GM18873 (cell line): ENCODE measurements at regions not wholly inside any gene's neighbourhood (a gene's known extent, or its start where the extent isn't known, plus 50 kb on each side); places are given as distances from the start of the nearest gene placed in this dataset.

Experiments used
- ATAC-seq: cut with Tn5 transposase; IDR thresholded peaks from one replicate; pipeline ENCODE4 v1.9.1; 2021; ENCODE audit warnings: mild to moderate bottlenecking, moderate library complexity, moderate number of reproducible peaks; ENCODE audit not compliant: unreplicated experiment, low FRiP score

DNA sequence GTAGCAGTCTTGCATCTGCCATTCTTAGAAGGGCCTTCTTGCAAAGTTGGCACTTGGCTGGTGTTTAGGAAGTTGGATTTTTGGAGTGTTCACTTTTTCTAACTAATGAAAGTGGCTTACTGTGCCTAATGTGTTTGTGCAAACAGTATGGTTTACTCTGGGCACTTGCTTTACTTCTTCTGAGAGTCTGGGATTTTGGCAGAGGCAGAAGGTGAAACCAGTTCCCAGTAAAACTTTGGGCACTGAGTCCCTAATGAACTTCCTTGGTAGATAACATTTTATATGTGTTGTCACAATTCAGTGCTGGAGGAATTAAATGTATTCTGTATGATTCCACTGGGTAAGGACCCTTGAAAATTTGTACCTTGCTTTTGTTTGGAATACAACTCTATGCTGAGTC is 155.7 kb downstream of the FAM170A start:
- no peak for ATAC-seq

GRCh38 chr5:119789406-119790117 is 160.2 kb downstream of the FAM170A start:
- ATAC-seq, result no peak

- ATAC-seq, result no peak
Measured at GRCh38 chr5:119792161-119792799, 162.9 kb downstream of the FAM170A start.

DNA sequence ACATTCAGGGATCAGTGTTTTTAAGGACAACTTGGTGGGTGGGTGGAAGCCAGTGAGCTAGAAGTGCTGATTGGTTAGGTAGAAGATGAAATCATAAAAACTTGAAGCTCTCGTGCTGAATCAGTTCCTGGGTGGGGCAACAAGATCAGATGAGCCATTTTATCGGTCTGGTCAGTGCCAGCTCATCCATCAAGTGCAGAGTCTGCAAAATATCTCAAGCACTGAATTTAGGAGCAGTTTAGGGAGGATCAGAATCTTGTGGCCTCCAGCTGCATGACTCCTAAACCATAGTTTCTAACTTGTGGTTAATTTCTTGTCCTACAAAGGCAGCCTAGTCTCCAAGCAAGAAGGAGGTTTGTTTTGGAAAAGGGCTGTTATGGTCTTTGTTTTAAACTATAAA is 166.4 kb downstream of the FAM170A start:
- no peak for ATAC-seq

- ATAC-seq, result no peak
Measured at GRCh38 chr5:119801570-119801969, 172.2 kb downstream of the FAM170A start.

DNA sequence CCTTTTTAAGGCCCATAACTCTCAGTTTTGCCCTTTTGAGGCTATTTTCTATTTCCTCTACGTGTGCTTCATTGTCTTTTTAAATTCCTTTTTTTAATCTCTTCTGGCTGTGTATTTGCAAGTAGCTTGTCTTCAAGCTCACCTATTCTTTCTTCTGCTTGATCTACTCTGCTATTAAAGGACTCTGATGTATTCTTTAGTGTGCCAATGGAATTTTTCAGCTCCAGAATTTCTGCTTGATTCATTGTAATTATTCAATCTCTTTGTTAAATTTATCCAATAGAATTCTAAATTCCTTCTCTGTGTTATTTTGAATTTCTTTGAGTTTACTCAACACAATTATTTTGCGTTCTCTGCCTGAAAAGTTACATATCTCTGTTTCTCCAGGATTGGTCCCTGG is 178.7 kb downstream of the FAM170A start:
- no peak for ATAC-seq

DNA sequence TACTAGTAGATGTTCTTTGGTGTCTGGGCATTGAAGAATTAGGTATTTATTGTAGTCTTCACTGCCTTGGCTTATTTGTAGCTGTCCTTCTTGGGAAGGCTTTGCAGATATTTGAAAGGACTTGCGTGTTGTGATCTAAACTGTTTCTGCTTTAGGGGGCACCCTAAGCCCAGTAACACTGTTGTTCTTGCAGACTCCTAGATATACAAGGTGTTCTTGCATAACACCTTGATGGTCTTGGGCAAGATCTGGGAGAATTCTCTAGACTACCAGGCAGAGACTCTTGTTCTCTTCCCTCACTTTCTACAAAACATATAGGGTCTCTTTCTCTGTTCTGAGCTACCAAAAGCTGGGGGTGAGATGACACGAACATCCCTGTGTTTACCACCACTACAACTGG is 179.1 kb downstream of the FAM170A start:
- ATAC-seq, result no peak

DNA sequence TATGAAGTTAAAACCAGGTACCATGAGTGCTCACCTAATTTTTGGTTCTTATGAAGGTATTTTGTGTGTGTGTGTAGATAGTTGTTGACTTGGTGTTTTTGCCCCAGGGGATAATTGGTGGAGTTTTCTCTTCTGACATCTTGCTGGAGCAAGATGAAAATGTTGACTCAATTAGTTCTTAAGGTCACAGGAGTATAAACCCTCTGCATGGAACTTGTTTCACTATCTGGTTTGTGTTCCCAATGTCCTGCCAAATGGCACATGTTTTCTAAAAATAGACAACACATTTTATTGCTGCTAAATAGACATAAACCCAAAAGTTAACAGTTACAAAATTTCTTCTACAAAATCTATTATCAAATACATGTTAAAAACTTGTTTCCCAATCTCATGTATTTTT is 180.9 kb downstream of the FAM170A start:
- ATAC-seq, result no peak

GRCh38 chr5:119811458-119811857 is 182.1 kb downstream of the FAM170A start:
- ATAC-seq, result no peak

GRCh38 chr5:119814655-119815054 is 185.3 kb downstream of the FAM170A start:
- no peak for ATAC-seq

DNA sequence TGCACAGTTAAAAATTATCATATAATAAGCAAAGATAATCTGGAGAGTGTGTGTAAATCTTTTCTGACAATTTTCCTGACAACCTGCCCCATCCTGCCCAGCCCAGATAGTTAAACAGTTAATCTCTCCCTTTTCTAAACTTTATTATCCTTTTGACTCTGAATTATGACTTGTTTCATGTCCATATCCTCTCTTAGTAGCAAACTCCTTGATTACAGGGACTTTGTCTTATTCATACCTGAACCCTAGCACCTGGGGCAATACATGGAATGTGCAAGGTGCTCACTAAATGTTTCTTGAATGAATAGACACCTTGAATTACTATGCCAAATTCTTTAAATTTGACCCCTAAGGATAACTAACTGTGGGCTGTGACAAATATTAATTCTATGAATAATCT is 186.7 kb downstream of the FAM170A start:
- no peak for ATAC-seq

DNA sequence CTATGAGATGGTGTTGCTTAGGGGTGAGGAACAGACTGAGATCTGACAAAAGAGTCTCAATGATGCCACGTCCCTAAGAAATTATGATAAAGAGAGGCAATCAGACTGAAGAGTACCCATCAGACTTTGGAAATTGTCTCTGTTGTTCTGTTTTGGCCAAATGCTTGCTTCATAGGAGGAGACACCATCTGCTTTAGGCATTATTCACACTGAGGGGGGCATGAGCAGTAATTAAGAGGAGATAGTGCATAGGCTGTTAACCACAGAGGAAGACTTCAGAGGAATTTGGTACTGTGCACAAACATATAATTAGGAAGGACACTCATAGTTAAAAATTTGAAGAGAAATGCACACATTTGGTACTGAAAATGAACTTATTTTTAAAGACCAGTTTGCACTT is 190.7 kb downstream of the FAM170A start:
- no peak for ATAC-seq

DNA sequence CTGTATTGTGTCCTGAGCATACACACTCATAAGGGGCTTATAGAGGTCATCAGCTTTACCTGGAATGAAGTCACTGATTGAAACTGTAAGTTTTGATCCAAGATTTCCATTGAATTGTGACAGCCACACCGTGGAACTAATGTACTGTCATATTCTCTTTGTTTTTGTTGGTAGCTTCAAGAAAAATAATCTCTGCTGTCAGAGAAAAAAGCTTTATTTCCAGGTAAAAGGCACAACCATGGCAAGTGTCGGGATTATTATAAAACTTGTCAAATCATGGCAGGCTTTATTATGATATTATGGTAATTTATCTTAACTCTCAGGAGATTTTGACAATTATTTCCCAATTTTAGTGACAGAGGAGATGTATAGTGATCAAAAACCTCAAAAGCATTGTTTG is 191.2 kb downstream of the FAM170A start:
- no peak for ATAC-seq

- ATAC-seq, result no peak
Measured at GRCh38 chr5:119828541-119828940, 199.2 kb downstream of the FAM170A start.

- ATAC-seq, result no peak
Measured at GRCh38 chr5:119829341-119829740, 200.0 kb downstream of the FAM170A start.

DNA sequence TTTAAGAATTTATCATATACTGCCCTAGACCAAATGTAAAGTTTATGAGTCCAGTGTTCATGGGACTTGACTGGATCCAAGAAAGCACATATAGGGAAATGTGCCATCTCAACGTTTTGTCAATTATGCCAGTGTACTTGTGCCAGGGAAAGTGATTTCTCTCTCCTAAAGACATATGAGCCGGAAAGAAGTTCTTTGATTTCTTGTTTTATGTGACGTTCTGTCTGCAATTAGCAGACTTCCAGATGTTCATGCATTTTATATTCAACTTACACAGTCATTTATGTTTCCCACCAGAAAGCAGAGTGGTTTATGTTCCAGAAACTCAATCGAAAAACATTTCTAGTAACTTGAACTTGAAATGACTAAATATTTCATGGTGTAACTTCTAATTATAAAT is 203.8 kb downstream of the FAM170A start:
- ATAC-seq, result no peak

GRCh38 chr5:119840175-119840574 is 210.8 kb downstream of the FAM170A start:
- no peak for ATAC-seq

GRCh38 chr5:119852140-119852539 is 222.8 kb downstream of the FAM170A start:
- ATAC-seq, result no peak

GRCh38 chr5:119860463-119860862 is 231.1 kb downstream of the FAM170A start:
- no peak for ATAC-seq

GRCh38 chr5:119862619-119863018 is 233.3 kb downstream of the FAM170A start:
- no peak for ATAC-seq

- no peak for ATAC-seq
Measured at GRCh38 chr5:119864286-119864685, 234.9 kb downstream of the FAM170A start.

DNA sequence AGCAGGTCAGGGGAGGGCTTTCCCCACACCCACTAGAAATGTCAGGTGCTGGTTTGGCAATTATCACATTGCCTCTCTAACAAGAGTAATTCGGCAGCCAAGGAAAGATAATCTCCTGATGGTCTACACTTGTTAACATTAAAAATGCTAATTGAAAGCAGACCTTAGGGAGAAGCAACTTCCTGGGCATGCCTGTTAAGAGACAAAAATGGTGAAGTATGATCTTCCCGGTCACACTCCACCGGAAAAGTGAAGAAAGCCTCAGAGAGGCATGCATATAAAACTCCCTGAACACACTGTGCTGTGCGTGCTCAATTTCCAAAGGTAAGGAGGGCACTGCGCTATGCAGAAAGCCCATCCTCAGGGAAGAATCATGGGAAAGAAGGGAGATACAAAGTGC is 244.3 kb downstream of the FAM170A start:
- no peak for ATAC-seq
